Natural killer cell (primary cell): ENCODE measurements at regions not wholly inside any gene's neighbourhood (a gene's known extent, or its start where the extent isn't known, plus 50 kb on each side); places are given as distances from the start of the nearest gene placed in this dataset.

ENCODE experiments used
- ATAC-seq, 3 donors: fragments of 150-1000 bp in 2 of 3; fragments of 200-7000 bp in 1 of 3; cut with Tn5 transposase; 1 replicate in 1 of 3; 2 replicates in 2 of 3; pipeline ENCODE4 v1.10.0; 2021; ENCODE audit warnings: mild to moderate bottlenecking in 2 of 3, moderate library complexity in 2 of 3
- DNase-seq, 2 donors: peaks; one replicate each; pipeline versions ENCODE4 v3.0.0 to v3.0.0-alpha.2; 2013 to 2021; ENCODE audit warnings: mixed read lengths in 1 of 2
- H3K27ac ChIP-seq: one replicate; pipeline ENCODE4 v1.5.1; 2013; ENCODE audit warnings: mild to moderate bottlenecking, low read length
- H3K27me3 ChIP-seq: one replicate; pipeline ENCODE4 v1.6.1; 2013; ENCODE audit warnings: low read length; ENCODE audit not compliant: control insufficient read depth, insufficient read depth
- H3K36me3 ChIP-seq: one replicate; pipeline ENCODE4 v1.6.1; 2013; ENCODE audit warnings: low read length; ENCODE audit not compliant: control insufficient read depth, insufficient read depth
- H3K4me1 ChIP-seq: one replicate; pipeline ENCODE4 v1.6.1; 2013; ENCODE audit warnings: low read length; ENCODE audit not compliant: control insufficient read depth, insufficient read depth
- H3K4me3 ChIP-seq: one replicate; pipeline ENCODE4 v1.5.1; 2013; ENCODE audit warnings: low read length
- H3K9me3 ChIP-seq: one replicate; pipeline ENCODE4 v1.6.1; 2013; ENCODE audit warnings: low read length; ENCODE audit not compliant: control insufficient read depth, insufficient read depth
- H3K27ac Mint-ChIP-seq, 2 donors: one replicate each; pipeline ENCODE4 v1.8.0; 2022; ENCODE audit warnings: mild to moderate bottlenecking in 2 of 2, mixed read lengths in 2 of 2, moderate library complexity in 1 of 2
- H3K27me3 Mint-ChIP-seq, 2 donors: one replicate each; pipeline ENCODE4 v1.8.0; 2022; ENCODE audit warnings: low read depth in 2 of 2, mixed read lengths in 2 of 2
- H3K36me3 Mint-ChIP-seq: one replicate; pipeline ENCODE4 v1.8.0; 2022; ENCODE audit warnings: mixed read lengths
- H3K4me1 Mint-ChIP-seq, 2 donors: one replicate each; pipeline ENCODE4 v1.8.0; 2022; ENCODE audit warnings: mixed read lengths in 2 of 2
- H3K4me3 Mint-ChIP-seq: one replicate; pipeline ENCODE4 v1.8.0; 2022; ENCODE audit warnings: mild to moderate bottlenecking, moderate library complexity, mixed read lengths
- H3K9me3 Mint-ChIP-seq, 2 donors: one replicate each; pipeline ENCODE4 v1.8.0; 2022; ENCODE audit warnings: mixed read lengths in 2 of 2
- CTCF ChIP-seq: fragments of 200-600 bp; IDR thresholded peaks from one replicate; pipeline ENCODE4 v1.8.0; 2022; ENCODE audit warnings: antibody characterized with exemption
- WGBS: methylation state at CpG from one replicate; pipeline ENCODE4 v1.1.7; 2013; ENCODE audit warnings: missing lambda C conversion rate; ENCODE audit not compliant: insufficient coverage; 5-methylcytosine and 5-hydroxymethylcytosine counted together
- intact Hi-C: fragments of 100-400 bp; cut with micrococcal nuclease; formaldehyde crosslinking; loops from one replicate; pipeline ENCODE4 v1.14.2; 2022

GRCh38 chr6:166687879-166688205 is 60.8 kb upstream of the RPS6KA2 start:
- TF ChIP-seq CTCF, result no peak
- Histone ChIP-seq H3K36me3 (no peaks in the 10 kb centered on the region), H3K9me3 (no peaks in the 10 kb centered on the region), H3K4me1 (no peaks in the 10 kb centered on the region), H3K4me3 (no peak overlapping the region), H3K27me3 (no peaks in the 10 kb centered on the region), H3K27ac (no peak overlapping the region)
- Mint-ChIP-seq H3K4me1 (no peaks in the 10 kb centered on the region), H3K9me3 (no peaks in the 10 kb centered on the region), H3K27me3 (peaks cover 0 to 10% of the 10 kb centered on the region in 2 donors), H3K27ac (no peak overlapping the region), H3K4me3 (no peak overlapping the region), H3K36me3 (no peaks in the 10 kb centered on the region)
- intact Hi-C loops, result no loop called here
- ATAC-seq, result no peak
- 85% methylated on average over 6 of the region's 6 CpGs for WGBS
- DNase-seq, result no peak

DNA sequence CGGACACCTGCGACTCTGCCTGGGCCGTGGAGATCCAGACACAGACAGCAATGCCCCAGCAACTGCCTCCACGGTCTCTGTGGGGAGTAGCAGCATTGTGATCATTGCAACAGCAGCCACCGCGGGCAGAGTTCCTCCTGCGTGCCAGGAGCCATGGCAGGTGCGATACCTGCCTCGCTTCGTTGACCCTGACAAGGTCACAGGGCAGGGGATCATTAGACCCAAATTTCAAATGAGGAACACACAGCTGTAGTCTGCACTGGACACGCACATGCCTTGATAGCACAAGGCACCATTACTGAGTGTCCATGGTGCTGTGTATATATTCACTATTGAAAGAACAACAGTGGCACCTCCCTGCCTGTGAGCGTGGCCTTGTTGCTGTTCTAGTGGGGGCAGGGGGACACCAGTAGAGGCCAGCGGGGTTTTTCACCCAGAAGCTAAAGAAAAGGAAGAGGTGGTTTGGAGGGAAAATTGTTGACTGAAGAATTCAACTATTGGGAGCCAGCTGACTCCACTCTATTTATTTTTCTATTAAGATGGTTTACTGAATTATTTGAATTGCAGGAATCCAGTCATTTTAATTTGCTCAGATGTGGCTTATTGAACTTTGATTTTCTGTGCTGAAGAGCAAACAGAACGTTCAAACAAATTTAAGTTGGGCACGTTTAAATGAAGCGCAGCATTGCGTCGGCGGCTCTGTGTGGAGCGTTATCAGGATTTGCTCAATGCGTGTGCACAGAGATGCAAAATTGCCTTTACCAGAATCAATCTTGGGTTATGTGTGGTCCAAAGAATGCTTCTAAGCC is 60.2 kb upstream of the RPS6KA2 start:
- Mint-ChIP-seq H3K36me3 (no peaks in the 10 kb centered on the region), H3K27me3 (peaks cover 0 to 10% of the 10 kb centered on the region in 2 donors), H3K4me3 (no peak overlapping the region), H3K27ac (no peak overlapping the region), H3K4me1 (no peaks in the 10 kb centered on the region), H3K9me3 (no peaks in the 10 kb centered on the region)
- no peak overlapping the region for H3K27ac ChIP-seq
- TF ChIP-seq CTCF, result no peak
- ATAC-seq (no peak), DNase-seq (no peak)
- no peaks in the 10 kb centered on the region for H3K4me1 ChIP-seq
- H3K36me3 ChIP-seq, result no peaks in the 10 kb centered on the region
- intact Hi-C loops, result no loop called here
- H3K4me3 ChIP-seq, result no peak overlapping the region
- 86% methylated on average over 21 of the region's 21 CpGs for WGBS
- no peaks in the 10 kb centered on the region for H3K27me3 ChIP-seq
- no peaks in the 10 kb centered on the region for H3K9me3 ChIP-seq

DNA sequence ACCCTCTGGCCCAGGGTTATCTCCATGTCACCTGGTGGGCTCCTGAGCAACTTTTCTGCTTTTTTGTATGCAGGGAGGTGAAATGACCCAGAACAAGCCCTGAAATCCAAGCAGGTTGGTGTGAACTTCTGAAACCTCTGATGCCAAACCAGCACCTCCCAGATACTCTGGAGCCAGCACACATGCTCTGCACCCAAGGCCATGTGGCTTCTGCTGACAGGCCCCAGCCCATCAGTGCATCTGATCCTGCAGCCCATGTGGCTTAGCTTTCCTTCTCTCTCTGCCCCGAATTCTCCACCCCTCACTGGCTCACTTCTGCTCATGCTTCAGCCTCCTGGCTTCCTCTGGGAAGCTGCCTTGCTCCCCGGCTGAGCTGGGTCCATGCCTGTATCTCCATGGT is 59.3 kb upstream of the RPS6KA2 start:
- Mint-ChIP-seq H3K4me3 (no peak overlapping the region), H3K9me3 (no peaks in the 10 kb centered on the region), H3K4me1 (no peaks in the 10 kb centered on the region), H3K27me3 (peaks cover 0 to 6% of the 10 kb centered on the region in 2 donors), H3K27ac (no peak overlapping the region), H3K36me3 (no peaks in the 10 kb centered on the region)
- Histone ChIP-seq H3K4me1 (no peaks in the 10 kb centered on the region), H3K4me3 (no peak overlapping the region), H3K36me3 (no peaks in the 10 kb centered on the region), H3K27ac (no peak overlapping the region), H3K9me3 (no peaks in the 10 kb centered on the region), H3K27me3 (no peaks in the 10 kb centered on the region)
- 76% methylated on average over 2 of the region's 2 CpGs for WGBS
- DNase-seq (no peak), ATAC-seq (no peak)
- intact Hi-C loops, result no loop called here
- no peak for TF ChIP-seq CTCF

GRCh38 chr6:166684866-166685265 is 57.8 kb upstream of the RPS6KA2 start:
- Mint-ChIP-seq H3K4me1 (no peaks in the 10 kb centered on the region), H3K4me3 (no peak overlapping the region)
- TF ChIP-seq CTCF, result no peak

More at GRCh38 chr6:166684866-166685265, 57.8 kb upstream of the RPS6KA2 start:
- WGBS, result 84% methylated on average over 8 of the region's 8 CpGs
- Mint-ChIP-seq H3K36me3 (no peaks in the 10 kb centered on the region), H3K27me3 (peaks cover 0 to 3% of the 10 kb centered on the region in 2 donors), H3K27ac (no peak overlapping the region), H3K9me3 (no peaks in the 10 kb centered on the region)
- Histone ChIP-seq H3K27ac (no peak overlapping the region), H3K4me3 (no peak overlapping the region), H3K4me1 (no peaks in the 10 kb centered on the region), H3K9me3 (no peaks in the 10 kb centered on the region), H3K27me3 (no peaks in the 10 kb centered on the region), H3K36me3 (no peaks in the 10 kb centered on the region)
- intact Hi-C loops, result no loop called here
- ATAC-seq (no peak), DNase-seq (no peak)
